GM19452 (cell line): ENCODE measurements at regions not wholly inside any gene's neighbourhood (a gene's known extent, or its start where the extent isn't known, plus 50 kb on each side); places are given as distances from the start of the nearest gene placed in this dataset.

ENCODE experiments used
- ATAC-seq: cut with Tn5 transposase; IDR thresholded peaks from one replicate; pipeline ENCODE4 v1.9.1; 2021; ENCODE audit not compliant: unreplicated experiment

DNA sequence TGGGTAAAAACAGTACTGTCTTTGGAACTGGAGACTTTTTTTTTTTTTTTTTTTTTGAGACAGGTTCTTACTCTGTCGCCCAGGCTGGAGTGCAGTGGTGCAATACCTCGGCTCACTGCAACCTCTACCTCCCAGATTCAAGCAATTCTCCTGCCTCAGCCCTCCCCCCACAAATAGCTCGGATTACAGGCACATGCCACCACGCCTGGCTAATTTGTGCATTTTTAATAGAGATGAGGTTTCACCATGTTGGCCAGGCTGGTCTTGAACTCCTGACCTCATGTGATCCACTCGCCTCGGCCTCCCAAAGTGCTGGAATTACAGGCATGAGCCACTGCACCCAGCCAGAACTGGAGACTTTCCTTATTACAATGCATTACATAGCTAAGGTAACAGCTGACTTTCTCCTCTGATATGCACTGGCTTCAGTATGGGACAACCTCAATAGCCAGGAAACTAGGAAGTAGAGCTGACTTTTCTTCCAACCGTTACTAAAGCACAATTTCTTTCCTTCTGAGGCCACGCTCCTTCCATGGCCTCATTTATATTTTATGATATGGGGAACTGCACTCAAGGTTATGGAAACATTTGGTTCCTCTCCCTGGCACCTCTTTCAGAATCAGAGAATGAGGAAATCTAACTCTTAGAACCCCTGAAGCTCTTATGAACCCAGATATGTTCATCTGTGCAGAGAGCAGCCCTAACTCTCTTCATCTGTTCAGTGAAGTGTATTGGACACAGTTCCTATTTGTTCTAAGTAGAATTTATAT, 53.5 kb upstream of the FAM9B start:
- ATAC-seq = no peak

DNA sequence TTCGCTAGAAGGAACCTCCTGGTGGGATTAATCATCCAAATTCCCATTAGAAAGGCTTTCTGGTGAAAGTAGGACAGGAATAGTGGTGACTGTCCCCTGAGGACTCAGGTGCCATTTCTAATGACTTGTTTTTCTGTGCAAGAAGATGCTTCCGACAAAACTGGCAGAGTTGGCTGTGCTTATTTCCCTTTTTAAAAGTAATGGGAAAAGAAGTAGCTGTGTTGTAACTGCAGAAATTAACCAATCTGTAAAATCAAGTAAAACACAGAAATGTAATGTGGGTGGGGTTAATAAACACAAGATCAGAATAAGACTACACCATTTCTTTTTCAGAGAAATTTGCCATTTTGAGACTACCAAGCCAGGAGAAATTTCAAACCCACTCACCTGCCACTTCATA, 55.0 kb upstream of the FAM9B start:
- no peak for ATAC-seq

DNA sequence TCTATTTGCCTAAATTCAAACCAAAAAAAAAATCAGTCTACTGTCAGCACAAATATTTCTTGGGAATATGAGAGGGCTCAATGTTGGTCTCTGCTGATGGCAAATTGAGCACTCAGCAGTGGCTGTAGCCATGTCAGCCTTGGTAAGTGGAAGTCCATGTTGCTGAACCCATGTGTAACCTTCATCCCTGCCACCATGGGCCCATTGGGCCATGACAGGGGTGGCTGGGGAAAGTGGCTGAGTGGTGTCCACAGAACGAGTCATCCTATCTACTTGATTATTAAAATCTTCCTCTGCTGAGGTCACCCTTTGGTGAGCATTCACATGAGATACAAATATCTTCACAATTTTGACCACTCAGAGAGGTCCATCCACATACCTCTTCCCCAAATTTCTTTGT, 56.8 kb upstream of the FAM9B start:
- ATAC-seq = no peak

DNA sequence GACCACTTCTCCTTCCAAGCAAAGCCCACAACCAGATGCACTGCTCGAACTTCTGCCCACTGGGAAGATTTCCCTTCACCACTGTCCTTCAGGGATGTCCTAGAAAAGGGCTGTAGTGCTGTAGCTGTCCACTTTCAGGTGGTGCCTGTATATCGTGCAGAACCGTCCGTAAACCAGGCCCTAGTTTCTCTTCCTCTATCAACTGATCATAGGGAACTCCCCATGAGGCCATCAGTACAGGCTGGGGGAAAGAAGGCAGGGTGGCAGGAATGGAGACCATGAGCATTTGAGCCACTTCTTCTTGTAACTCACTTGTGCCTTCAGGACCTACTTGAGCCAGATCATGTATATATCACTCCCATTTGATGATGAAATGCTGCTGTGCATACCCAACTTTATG, 57.3 kb upstream of the FAM9B start:
- ATAC-seq = no peak

DNA sequence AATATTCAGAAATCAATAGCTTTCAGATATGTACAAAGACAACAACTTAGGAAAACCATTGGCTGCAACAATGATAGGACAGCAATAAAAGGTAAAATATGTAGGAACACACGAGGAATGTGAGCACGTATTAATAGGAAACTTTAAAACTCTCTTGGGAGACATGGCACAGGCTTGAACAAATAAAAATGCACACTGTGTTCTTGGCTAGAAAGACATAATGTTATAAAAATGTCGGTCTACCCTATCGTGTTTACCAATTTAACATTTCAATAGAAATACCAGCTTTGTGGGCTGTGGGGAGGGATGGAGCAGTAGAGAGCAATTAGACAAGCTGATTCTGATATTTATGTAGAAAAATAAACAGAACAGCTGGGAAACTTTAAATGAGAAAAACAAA, 69.0 kb upstream of the FAM9B start:
- no peak for ATAC-seq

DNA sequence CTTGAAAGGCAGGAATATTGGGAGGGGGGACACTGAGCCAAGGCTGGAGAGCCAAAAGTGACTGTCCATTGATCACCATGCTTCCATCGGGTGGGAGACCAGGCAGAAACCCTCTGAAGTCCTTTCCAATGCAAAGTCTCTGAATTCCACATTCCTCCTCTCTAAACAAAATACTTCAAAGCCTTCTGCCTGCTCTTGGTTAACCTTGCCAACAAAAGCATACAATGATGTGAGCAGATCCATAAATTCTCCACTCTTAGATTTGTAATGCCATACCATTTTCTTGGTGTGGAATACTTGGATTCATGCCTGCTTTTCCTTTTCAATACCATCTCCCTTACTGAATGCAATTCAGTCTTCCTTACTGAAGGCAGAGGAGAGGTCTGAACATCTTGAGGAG, 74.1 kb upstream of the FAM9B start:
- no peak for ATAC-seq

DNA sequence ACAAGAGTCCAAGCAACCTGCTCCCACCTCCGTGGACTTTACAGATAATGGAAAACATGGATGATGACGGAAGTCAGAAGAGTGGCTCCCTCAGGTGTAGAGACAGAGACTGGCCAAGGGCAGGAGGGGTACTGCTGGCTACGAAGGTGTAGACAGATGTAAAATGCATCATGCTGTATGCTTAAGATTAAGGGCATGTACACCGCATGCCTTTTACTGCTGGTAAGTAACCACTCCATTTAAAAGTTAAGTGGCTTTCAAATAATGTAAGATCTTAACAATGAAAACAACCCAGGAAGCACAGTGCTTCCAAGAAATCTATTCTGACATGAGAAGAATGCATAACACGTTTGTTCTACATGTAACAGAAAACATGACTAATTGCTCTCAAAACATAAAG, 76.9 kb upstream of the FAM9B start:
- no peak for ATAC-seq

DNA sequence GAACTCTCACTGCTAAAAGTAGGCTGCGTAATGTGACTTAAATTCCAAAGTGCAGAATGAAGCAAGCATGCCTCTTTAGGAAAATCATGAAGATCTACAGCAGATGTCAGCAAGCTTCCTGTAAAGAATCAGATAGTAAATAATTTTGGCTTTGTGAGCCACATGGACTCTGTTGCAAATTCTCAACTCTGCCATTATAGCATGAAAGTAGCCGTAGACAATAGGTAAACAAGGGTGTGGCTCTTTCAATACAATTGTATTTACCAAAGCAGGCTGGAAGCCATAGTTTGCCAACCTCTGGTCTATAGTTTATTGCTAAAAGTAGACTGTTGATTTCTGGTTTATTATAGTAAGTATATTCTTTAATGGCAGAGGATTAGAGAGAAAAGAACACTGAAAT, 80.3 kb upstream of the FAM9B start:
- no peak for ATAC-seq

DNA sequence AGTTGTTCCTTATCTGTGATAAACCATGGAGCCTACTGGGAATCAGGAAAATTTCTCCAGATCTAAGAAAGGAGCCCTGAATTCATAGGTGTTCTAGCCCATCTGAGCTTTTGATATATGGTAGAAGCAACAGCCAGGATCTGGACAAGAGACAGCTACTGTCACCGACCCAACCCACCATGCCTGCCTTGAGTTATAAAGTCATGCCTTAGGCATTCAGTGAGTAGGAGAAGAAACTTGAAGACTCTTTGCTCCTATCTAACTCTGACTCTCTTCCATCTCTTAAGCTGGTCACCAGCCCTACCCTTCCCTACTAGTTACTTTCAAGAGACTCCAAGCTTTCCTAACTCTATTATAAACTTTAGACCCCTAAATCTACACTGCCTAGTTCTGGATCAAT, 83.9 kb upstream of the FAM9B start:
- no peak for ATAC-seq

DNA sequence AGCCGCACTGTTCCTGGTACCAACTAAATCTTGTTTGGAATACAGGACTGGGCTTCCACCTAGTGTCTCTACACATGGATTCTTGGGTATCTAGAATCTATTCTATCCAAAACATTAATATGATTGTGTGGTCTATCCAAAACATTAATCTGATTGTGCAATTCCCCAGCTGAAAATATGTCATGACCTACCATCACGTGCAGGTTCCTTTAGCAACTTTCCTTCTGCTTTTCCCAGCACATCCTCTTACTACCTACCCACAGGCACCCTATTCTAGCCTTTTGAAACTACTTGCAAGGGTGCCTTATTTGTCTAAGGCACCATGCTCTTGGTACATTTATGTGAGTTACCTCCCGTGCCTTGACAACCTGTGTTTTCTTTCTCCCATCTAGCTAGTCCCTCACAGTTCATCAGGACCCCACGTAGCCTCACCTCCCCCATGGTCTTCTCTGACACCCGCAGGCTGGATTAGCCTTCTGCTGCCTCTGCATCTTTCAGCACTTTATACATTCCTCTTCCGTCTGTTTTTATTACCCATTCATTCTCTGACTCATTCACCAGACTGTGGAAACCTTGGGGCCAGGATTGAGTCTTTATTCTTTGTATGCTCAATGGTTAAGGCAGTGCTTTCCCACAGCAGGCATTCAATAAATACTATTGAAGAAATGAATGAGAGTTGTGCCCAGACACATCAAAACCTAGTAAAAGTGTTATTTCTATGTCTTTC, 88.8 kb upstream of the FAM9B start:
- no peak for ATAC-seq

DNA sequence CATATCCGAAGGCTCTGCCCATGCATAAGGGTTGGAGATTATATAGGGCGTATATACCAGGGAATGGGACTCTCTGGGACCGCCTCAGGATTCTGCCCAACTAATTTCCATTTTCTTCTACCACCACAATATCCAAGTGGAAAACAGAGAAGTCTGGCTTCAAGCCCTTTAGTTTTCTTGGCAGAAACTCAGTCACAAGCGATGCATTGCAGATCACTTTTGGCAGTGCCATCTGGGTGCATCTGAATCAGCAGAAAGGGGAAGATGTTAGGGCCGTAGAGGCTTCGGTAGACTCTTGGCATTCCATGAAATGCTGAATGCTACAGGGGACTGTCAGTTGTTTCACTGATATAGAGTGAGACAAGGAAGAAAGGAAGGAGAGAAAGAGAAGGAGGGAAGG, 94.1 kb upstream of the FAM9B start:
- no peak for ATAC-seq

DNA sequence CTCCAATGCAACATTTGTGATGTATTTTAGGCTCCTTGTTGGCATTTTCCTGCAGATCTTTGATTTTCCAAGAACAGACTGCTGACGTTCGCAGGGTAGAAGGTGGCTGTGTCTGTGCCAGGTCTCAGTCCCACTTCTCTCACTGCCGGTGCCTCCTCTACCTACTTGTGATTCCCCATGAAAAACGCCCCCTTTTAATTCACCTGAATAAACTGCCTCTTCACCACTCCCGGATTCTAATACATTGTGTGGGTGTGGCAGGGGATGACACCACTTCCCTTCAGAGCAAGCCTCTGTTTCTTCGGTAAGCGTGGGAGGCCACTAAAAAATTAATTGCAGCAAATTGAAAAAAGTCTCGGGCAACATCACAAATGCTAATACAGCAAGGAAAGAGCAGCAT, 96.1 kb upstream of the FAM9B start:
- no peak for ATAC-seq

DNA sequence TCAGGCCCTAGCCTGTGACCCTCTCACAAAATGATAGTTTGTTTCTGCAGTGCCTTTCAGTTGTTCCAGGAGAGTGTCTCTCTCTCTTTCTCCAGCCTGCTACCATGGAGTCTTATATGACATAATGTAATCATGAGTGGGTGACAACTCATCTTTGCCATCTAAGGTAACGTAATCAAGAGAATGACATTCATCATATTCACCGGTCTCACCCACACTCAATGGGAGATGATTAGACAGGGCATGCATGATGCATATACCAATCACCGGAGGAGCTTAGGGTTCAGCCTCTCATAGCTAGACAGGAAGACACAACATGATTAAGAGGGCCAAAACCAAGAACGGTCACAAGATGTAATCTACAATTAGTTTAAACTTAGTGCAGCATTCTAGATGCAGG, 97.1 kb upstream of the FAM9B start:
- no peak for ATAC-seq

DNA sequence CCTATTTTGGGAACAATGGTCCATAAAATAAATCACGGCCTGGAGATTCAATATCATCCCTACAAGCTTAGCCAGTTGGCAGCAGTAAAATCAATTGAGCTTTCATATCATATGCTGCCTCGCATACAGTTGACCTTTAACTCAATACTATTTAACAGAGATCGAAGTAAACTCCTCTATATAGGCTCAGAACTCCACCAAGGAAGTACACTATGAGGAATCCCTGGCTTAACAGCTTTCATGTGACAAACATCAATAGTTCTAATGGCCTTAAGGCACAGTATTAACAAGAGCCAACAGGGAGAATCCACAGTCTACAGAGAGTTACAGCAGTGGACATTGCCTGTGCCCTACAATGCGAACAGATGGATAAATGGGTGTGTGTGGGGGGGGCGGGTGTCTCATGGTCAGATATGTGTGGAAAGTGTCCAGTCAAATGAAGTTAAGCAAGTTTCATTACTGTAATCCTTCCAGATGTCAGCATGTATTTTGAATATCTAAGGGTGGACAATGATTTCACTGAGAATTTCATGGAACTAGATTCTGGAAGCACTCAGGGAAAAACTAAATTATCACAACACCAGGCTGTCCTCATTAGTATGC, 98.2 kb upstream of the FAM9B start:
- no peak for ATAC-seq

DNA sequence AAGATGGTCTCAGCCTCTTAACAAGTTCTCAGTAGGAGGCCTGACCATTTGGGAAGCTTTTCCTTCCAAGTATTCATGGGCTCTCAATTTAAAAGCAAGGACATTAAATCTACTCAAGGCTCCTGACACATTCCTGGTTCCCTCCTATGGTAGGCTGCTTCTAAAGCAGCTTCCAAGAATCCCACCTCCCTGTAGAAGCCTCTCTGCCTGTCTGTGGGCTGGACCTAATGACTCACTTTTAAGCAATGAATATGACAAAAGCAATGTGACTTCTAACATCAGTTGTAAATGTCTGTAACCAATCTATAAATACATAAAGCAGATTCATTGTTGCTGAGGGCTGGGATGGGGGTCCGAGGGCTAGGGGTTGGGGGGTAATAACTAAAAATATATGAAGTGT, 99.5 kb upstream of the FAM9B start:
- no peak for ATAC-seq

DNA sequence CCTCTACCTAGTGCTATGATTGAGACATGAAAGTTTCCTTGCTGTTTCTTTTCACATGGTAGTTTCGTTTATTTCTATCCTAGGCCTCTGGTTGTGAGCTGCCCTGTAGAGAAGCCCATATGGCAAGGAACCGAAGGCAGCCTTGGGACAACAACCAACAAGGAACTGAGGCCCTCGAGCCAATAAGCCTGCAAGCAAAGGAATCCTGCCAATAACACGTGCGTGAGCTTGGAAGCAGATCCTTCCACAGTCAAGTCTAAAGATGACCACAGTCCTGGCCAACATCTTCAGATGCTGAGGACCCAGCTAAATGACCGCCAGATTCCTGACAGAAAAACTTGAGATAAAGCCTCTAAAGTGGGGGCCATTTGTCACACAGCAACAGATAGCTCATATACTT, 100.4 kb upstream of the FAM9B start:
- no peak for ATAC-seq

DNA sequence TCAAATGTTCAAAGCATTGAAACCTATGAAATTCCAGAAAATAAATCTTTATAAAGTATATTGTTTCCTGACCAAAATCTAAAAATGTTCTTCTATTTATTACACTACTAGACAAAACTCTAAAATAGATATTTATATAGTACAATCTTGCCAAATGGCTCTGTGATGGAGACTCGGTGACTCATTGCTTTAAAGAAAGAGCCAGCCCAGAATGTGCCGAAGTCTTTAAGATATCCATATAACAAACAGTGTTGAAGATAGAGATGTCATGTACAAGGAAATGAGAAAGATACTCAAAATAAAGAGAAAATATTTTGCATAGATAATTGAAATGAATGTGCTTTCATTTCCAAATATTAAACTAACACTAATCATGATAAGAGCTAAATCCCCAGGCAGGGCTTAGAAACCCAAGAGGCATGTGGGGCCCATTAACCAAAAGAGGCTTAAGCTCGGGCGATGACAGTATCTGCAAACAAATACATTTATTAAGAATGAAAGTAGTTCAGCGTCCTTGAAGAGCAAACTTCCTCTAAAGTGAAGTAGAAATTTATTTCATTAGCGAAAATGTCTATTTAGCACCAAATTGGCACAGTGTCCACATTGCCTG, 102.1 kb upstream of the FAM9B start:
- no peak for ATAC-seq

DNA sequence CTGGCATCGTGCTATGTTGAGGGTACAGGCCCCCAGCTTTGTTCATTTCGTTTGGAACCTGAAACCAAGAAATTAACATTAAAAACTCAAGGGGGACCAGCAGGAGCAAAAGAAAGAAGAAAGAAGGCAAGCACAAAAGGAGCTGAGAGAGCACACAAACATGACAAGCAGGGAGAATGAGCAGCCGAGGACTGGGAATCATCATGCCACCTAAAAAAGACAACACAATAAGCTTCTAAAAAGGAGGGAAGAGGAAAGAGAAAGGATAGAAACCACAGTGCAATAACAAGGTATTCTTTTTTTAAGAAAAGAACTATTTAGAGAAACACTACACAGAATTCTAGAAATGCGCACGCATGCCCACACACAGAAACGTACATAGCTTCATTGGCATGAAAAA, 103.2 kb upstream of the FAM9B start:
- ATAC-seq = no peak

DNA sequence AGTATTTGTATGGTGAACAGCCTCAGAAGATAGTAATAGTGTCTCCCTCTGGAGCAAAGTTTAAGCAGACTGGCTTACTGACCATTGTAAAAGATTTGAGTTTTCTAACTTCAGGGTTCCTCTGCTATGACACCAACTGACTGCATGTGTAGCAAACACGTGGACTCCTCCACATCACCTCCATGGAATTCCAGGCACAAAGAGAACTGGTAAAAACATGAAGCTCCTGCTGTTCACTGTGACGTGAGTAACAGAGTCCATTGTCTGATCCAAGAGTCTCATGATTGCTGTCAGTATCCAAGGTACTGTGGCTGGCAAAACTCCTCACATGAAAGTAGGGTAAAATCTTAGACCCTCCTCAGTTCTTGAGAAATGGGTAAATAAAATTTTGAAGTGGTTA, 107.6 kb upstream of the FAM9B start:
- no peak for ATAC-seq

DNA sequence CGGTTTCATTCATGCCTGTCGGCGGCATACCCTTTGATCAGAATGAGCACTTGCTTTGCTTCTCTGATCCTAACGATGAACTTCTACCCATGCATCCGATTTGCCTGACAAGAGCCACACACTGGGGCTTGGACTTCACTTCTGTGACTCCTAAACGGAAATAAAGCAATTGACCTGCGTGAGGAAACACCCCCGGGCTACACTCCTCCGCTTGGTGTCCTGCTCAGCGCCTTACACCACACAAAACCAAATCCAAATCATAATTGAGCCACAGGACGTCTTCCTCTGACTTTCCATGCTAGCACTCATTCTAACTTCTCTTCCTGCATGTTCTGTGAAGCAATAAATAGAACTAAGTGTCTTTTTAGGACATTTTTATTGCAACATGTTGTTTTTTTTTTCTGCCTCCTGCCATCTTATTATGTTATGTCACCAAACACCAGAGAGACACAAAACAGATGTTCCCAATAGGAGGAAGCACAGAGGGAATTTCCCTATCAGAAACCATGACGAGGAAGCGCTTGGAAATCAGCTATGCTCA, 110.8 kb upstream of the FAM9B start:
- no peak for ATAC-seq

DNA sequence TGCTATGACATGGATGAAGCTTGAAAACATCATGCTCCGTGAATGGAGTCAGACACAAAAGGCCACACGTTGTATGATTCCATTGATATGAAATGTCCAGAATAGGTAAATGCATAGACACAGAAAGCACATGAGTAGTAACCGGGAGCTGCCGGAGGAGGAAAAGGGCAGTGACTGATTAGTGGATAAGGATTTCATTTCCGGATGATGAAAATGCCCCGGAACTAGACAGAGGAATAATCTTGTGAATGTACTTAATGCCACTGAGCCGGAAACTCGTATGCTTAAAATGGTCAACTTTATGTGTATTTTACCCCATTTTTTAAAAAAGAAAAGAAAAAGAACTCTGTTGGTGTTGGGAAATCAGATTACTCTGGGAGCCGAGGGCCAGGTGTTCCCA, 112.7 kb upstream of the FAM9B start:
- ATAC-seq = no peak

DNA sequence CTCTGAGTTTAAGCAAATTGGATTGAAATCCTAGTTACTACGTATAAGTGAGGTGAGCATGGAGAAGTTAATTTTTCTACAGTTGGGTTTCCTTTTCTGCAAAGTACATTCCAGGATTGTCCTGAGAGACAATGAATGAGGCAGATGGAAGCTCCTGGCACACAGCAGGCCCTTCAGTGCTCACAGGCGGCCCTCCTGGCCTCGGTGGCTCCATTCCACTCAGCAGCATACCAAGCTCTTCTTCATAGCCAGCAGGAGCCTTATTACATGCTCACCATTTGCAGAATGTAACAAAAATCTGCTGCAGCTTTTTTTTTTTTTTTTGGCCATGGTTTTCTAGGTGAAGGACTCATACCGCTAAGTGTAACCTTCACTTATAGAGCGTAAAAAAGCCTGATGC, 113.2 kb upstream of the FAM9B start:
- no peak for ATAC-seq
